ENCODE measurements at regions not wholly inside any gene's neighbourhood (a gene's known extent, or its start where the extent isn't known, plus 50 kb on each side); places are given as distances from the start of the nearest gene placed in this dataset.

DNA sequence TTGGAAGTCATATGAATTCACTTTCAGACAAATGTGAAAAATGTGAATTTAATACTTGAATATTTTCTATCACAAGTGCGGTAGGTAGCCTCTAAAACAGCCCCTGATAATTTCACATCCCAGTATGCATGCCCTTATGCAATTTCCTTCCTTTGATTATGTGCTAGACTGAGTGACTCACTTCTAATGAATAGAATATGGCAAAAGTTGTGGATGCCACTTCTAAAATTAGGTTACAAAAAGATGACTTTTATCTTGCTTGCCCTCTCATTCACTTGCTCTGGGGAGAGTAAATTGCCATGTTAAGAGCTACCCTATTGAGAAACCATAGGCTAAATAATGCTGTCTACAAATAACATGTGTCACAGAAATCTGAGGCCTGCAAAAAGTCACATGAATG is 402.5 kb upstream of the PCDH9 start:
- Mint-ChIP-seq H3K27me3 (ENCODE audit: low read depth, unreplicated experiment) (no peaks in the 10 kb centered on the region), H3K9me3 (ENCODE audit: unreplicated experiment) (no peaks in the 10 kb centered on the region), H3K27ac (ENCODE audit: unreplicated experiment) (no peak overlapping the region), H3K4me3 (ENCODE audit: unreplicated experiment) (no peak overlapping the region), H3K4me1 (ENCODE audit: low read depth, unreplicated experiment) (no peaks in the 10 kb centered on the region), H3K36me3 (ENCODE audit: low read depth, unreplicated experiment) (no peaks in the 10 kb centered on the region)
- FAIRE-seq (no peak), DNase-seq (ENCODE audit: low read depth) (no peak)
- Histone ChIP-seq H3K9me3 (ENCODE audit: insufficient read depth, low read depth, low read length) (no peaks in the 10 kb centered on the region), H4K20me1 (ENCODE audit: insufficient read depth, low read length) (no peaks in the 10 kb centered on the region), H3K27ac (ENCODE audit: low read depth, low read length) (no peak overlapping the region), H2AFZ (ENCODE audit: low read depth, low read length) (no peak overlapping the region), H3K4me3 (ENCODE audit: insufficient read depth, low read depth, low read length) (no peak overlapping the region), H3K79me2 (ENCODE audit: insufficient read depth, low read length) (no peaks in the 10 kb centered on the region), H3K4me2 (ENCODE audit: low read length) (no peak overlapping the region), H3K36me3 (ENCODE audit: insufficient read depth, low read length) (no peaks in the 10 kb centered on the region), H3K9ac (ENCODE audit: low read length) (no peak overlapping the region), H3K27me3 (ENCODE audit: insufficient read depth, low read length) (no peaks in the 10 kb centered on the region), H3K4me1 (ENCODE audit: insufficient read depth, low read length) (no peaks in the 10 kb centered on the region)
- no peak for TF ChIP-seq CTCF (IDR thresholded peaks at IDR 0.05; ENCODE audit: insufficient read depth, low read depth, low read length)
- no peak for TF ChIP-seq EZH2 (IDR thresholded peaks at IDR 0.05; ENCODE audit: insufficient read depth, low read length)

DNA sequence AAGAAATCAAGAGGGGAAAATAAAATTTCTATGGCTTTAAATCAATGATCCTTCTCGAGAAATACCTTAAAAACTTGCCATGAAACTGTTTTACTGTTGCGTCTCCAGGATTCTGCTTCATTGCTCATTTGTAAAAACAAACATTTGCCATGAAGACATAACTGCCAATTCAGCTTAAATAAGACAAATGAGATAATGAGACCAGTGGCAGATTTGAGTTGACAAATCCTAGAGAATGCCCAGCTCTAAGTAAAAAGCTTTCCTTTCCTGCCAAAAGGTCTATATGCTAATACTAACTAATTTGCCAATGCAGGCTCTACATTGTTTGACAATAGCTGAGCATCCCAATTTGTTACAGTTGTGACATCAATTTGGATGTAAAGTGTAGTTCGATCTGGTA is 400.5 kb upstream of the PCDH9 start:
- no peaks in the 10 kb centered on the region for H3K9me3 Mint-ChIP-seq (ENCODE audit: unreplicated experiment)
- H3K27ac Mint-ChIP-seq (ENCODE audit: unreplicated experiment) = no peak overlapping the region
- H3K9me3 ChIP-seq (ENCODE audit: insufficient read depth, low read depth, low read length) = no peaks in the 10 kb centered on the region
- no peaks in the 10 kb centered on the region for H3K27me3 ChIP-seq (ENCODE audit: insufficient read depth, low read length)
- H3K36me3 ChIP-seq (ENCODE audit: insufficient read depth, low read length) = no peaks in the 10 kb centered on the region
- H3K4me1 Mint-ChIP-seq (ENCODE audit: low read depth, unreplicated experiment) = no peaks in the 10 kb centered on the region
- H3K4me2 ChIP-seq (ENCODE audit: low read length) = no peak overlapping the region
- H3K4me1 ChIP-seq (ENCODE audit: insufficient read depth, low read length) = no peaks in the 10 kb centered on the region
- H4K20me1 ChIP-seq (ENCODE audit: insufficient read depth, low read length) = no peaks in the 10 kb centered on the region
- H2AFZ ChIP-seq (ENCODE audit: low read depth, low read length) = no peak overlapping the region
- no peak for FAIRE-seq
- no peaks in the 10 kb centered on the region for H3K27me3 Mint-ChIP-seq (ENCODE audit: low read depth, unreplicated experiment)
- H3K27ac ChIP-seq (ENCODE audit: low read depth, low read length) = no peak overlapping the region
- no peak overlapping the region for H3K4me3 Mint-ChIP-seq (ENCODE audit: unreplicated experiment)
- no peak overlapping the region for H3K4me3 ChIP-seq (ENCODE audit: insufficient read depth, low read depth, low read length)
- no peaks in the 10 kb centered on the region for H3K36me3 Mint-ChIP-seq (ENCODE audit: low read depth, unreplicated experiment)
- H3K9ac ChIP-seq (ENCODE audit: low read length) = no peak overlapping the region
- no peak for DNase-seq (ENCODE audit: low read depth)
- TF ChIP-seq EZH2 (IDR thresholded peaks at IDR 0.05; ENCODE audit: insufficient read depth, low read length) (no peak), CTCF (IDR thresholded peaks at IDR 0.05; ENCODE audit: insufficient read depth, low read depth, low read length) (no peak)
- H3K79me2 ChIP-seq (ENCODE audit: insufficient read depth, low read length) = no peaks in the 10 kb centered on the region

DNA sequence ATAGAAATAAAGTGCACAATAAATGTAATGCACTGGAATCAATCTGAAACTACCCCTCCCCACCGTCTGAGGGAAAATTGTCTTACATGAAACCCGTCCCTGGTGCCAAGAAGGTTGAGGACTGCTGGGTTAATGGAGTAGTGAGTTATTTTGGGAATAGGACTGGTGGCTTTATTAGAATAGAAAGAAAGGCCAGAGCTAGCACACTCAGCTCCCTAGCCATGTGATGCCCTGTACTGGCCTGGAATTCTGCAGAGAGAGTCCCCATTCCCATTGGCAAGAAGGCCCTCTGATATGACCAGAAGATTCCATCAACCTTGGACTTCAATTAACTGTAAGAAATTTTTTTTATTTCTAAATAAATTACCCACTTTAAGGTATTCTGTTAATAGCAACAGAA is 393.5 kb upstream of the PCDH9 start:
- FAIRE-seq (no peak), DNase-seq (ENCODE audit: low read depth) (no peak)
- no peak overlapping the region for H3K4me3 Mint-ChIP-seq (ENCODE audit: unreplicated experiment)
- no peak overlapping the region for H3K27ac Mint-ChIP-seq (ENCODE audit: unreplicated experiment)
- no peak overlapping the region for H3K9ac ChIP-seq (ENCODE audit: low read length)
- H3K9me3 Mint-ChIP-seq (ENCODE audit: unreplicated experiment) = no peaks in the 10 kb centered on the region
- H3K27ac ChIP-seq (ENCODE audit: low read depth, low read length) = no peak overlapping the region
- peaks cover 23% of the 10 kb centered on the region for H3K4me1 Mint-ChIP-seq (ENCODE audit: low read depth, unreplicated experiment)
- H3K36me3 ChIP-seq (ENCODE audit: insufficient read depth, low read length) = no peaks in the 10 kb centered on the region
- H3K4me2 ChIP-seq (ENCODE audit: low read length) = no peak overlapping the region
- no peaks in the 10 kb centered on the region for H3K27me3 ChIP-seq (ENCODE audit: insufficient read depth, low read length)
- no peak overlapping the region for H3K4me3 ChIP-seq (ENCODE audit: insufficient read depth, low read depth, low read length)
- TF ChIP-seq CTCF (IDR thresholded peaks at IDR 0.05; ENCODE audit: insufficient read depth, low read depth, low read length) (no peak), EZH2 (IDR thresholded peaks at IDR 0.05; ENCODE audit: insufficient read depth, low read length) (no peak)
- H3K27me3 Mint-ChIP-seq (ENCODE audit: low read depth, unreplicated experiment) = no peaks in the 10 kb centered on the region
- no peaks in the 10 kb centered on the region for H3K9me3 ChIP-seq (ENCODE audit: insufficient read depth, low read depth, low read length)
- no peaks in the 10 kb centered on the region for H3K36me3 Mint-ChIP-seq (ENCODE audit: low read depth, unreplicated experiment)
- no peaks in the 10 kb centered on the region for H4K20me1 ChIP-seq (ENCODE audit: insufficient read depth, low read length)
- peaks cover 17% of the 10 kb centered on the region for H3K4me1 ChIP-seq (ENCODE audit: insufficient read depth, low read length)
- H3K79me2 ChIP-seq (ENCODE audit: insufficient read depth, low read length) = no peaks in the 10 kb centered on the region
- no peak overlapping the region for H2AFZ ChIP-seq (ENCODE audit: low read depth, low read length)
